SK-N-SH treated with all-trans-retinoic acid at 6 μM for 48 hours (cell line): ENCODE measurements at regions not wholly inside any gene's neighbourhood (a gene's known extent, or its start where the extent isn't known, plus 50 kb on each side); places are given as distances from the start of the nearest gene placed in this dataset.

Source experiments
- ARNTL ChIP-seq: fragments of 450-650 bp; formaldehyde crosslinking; IDR thresholded peaks from 2 replicates; pipeline ENCODE4 v1.5.0; 2020; ENCODE audit warnings: low read depth, mild to moderate bottlenecking, moderate library complexity, borderline replicate concordance
- CSDC2 ChIP-seq: fragments of 250-450 bp; sonication (Bioruptor Pico); IDR thresholded peaks from 2 replicates; pipeline ENCODE4 v1.5.0; 2020; ENCODE audit warnings: mild to moderate bottlenecking, moderate library complexity
- GLIS3 ChIP-seq: fragments of 250-450 bp; sonication (Bioruptor Pico); IDR thresholded peaks from 2 replicates; pipeline ENCODE4 v1.5.0; 2020; ENCODE audit warnings: mild to moderate bottlenecking, moderate library complexity
- ISL1 ChIP-seq: fragments of 250-450 bp; sonication (Bioruptor Pico); IDR thresholded peaks from 2 replicates; pipeline ENCODE4 v2.1.2; 2022; ENCODE audit warnings: mild to moderate bottlenecking, moderate library complexity
- OSR1 ChIP-seq: fragments of 250-450 bp; sonication (Bioruptor Pico); IDR thresholded peaks from 2 replicates; pipeline ENCODE4 v1.8.0; 2022; ENCODE audit warnings: moderate library complexity, mild to moderate bottlenecking, inconsistent platforms
- PPARA ChIP-seq: fragments of 250-450 bp; sonication (Bioruptor Pico); IDR thresholded peaks from 2 replicates; pipeline ENCODE4 v1.5.0; 2020; ENCODE audit warnings: mild to moderate bottlenecking, borderline replicate concordance
- RARB ChIP-seq: fragments of 250-450 bp; sonication (Bioruptor Pico); IDR thresholded peaks from 2 replicates; pipeline ENCODE4 v1.8.0; 2021; ENCODE audit warnings: mild to moderate bottlenecking, moderate library complexity
- TCF4 ChIP-seq: fragments of 250-450 bp; sonication (Bioruptor Pico); IDR thresholded peaks from 2 replicates; pipeline ENCODE4 v1.8.0; 2021; ENCODE audit warnings: mild to moderate bottlenecking, moderate library complexity, borderline replicate concordance
- ZFP3 ChIP-seq: fragments of 250-450 bp; sonication (Bioruptor Pico); IDR thresholded peaks from 2 replicates; pipeline ENCODE4 v1.5.0; 2020; ENCODE audit warnings: mild to moderate bottlenecking, moderate library complexity
- ZFP30 ChIP-seq: fragments of 450-650 bp; formaldehyde crosslinking; IDR thresholded peaks from 2 replicates; pipeline ENCODE4 v1.5.0; 2022; ENCODE audit warnings: mild to moderate bottlenecking, moderate library complexity
- ZNF565 ChIP-seq: fragments of 450-650 bp; formaldehyde crosslinking; conservative IDR thresholded peaks from 2 replicates; pipeline ENCODE4 v1.5.0; 2020; ENCODE audit warnings: low read depth, mild to moderate bottlenecking, moderate library complexity
- ZNF70 ChIP-seq: fragments of 450-650 bp; formaldehyde crosslinking; IDR thresholded peaks from 2 replicates; pipeline ENCODE4 v1.5.0; 2020; ENCODE audit warnings: mild to moderate bottlenecking, moderate library complexity
- TF ChIP-seq, protein P1 (sequence below): fragments of 250-450 bp; sonication (Bioruptor Pico); IDR thresholded peaks from 2 replicates; pipeline ENCODE4 v1.8.0; 2020; ENCODE audit warnings: mild to moderate bottlenecking, moderate library complexity, borderline replicate concordance

DNA sequence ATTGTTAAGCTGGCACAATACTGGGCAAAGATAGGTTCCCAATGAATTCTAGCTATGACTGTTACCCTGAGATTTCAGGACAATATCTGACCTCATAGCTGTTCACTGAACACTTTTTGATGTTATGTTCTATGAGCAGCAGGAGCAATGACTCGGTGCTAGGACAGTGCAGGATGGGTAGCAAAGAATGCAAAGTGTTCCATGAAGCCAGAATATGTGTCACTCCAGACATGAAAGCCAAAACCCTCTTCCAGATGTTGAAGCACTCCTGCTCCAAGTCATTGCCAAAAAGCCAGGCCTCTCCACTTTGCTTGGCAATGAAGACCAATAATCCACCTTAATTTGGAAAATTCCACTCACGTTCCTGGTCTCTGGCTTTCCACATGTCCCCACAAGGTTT lies 300.9 kb upstream of the CPEB2 start:
- TF ChIP-seq ZNF565 (CRISPR knock-in tag) (no peak), RARB (CRISPR knock-in tag) (no peak), ARNTL (no peak), ZFP3 (CRISPR knock-in tag) (no peak), ZNF70 (CRISPR knock-in tag) (no peak), CSDC2 (CRISPR knock-in tag) (no peak), ISL1 (CRISPR knock-in tag) (no peak), GLIS3 (CRISPR knock-in tag) (no peak), OSR1 (CRISPR knock-in tag) (no peak), PPARA (CRISPR knock-in tag) (no peak), ZFP30 (CRISPR knock-in tag) (no peak), TCF4 (CRISPR knock-in tag) (no peak)
- TF ChIP-seq, protein P1, sequence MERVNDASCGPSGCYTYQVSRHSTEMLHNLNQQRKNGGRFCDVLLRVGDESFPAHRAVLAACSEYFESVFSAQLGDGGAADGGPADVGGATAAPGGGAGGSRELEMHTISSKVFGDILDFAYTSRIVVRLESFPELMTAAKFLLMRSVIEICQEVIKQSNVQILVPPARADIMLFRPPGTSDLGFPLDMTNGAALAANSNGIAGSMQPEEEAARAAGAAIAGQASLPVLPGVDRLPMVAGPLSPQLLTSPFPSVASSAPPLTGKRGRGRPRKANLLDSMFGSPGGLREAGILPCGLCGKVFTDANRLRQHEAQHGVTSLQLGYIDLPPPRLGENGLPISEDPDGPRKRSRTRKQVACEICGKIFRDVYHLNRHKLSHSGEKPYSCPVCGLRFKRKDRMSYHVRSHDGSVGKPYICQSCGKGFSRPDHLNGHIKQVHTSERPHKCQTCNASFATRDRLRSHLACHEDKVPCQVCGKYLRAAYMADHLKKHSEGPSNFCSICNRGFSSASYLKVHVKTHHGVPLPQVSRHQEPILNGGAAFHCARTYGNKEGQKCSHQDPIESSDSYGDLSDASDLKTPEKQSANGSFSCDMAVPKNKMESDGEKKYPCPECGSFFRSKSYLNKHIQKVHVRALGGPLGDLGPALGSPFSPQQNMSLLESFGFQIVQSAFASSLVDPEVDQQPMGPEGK (CRISPR knock-in tag) = no peak
